Smooth muscle cell (in vitro differentiated cells): ENCODE measurements at regions not wholly inside any gene's neighbourhood (a gene's known extent, or its start where the extent isn't known, plus 50 kb on each side); places are given as distances from the start of the nearest gene placed in this dataset.

Experiments used
- DNase-seq: peaks from one replicate; lab custom pipeline; 2025; ENCODE audit not compliant: unreplicated experiment; lab: John Stamatoyannopoulos, UW
- H2AFZ ChIP-seq: fragments of 200-600 bp; sonication (generic); 2 replicates; pipeline ENCODE4 v1.6.0; 2016; ENCODE audit warnings: antibody characterized with exemption, low read depth, mild to moderate bottlenecking
- H3F3A ChIP-seq: fragments of 200-600 bp; sonication (generic); 2 replicates; pipeline ENCODE4 v1.6.0; 2017; ENCODE audit warnings: antibody characterized with exemption, low read depth
- H3K27ac ChIP-seq: fragments of 200-600 bp; sonication (generic); 2 replicates; pipeline ENCODE4 v1.5.1; 2016; ENCODE audit warnings: low read depth, mild to moderate bottlenecking
- H3K27me3 ChIP-seq: fragments of 200-600 bp; sonication (generic); 2 replicates; pipeline ENCODE4 v1.6.1; 2016; ENCODE audit warnings: low read depth, mild to moderate bottlenecking
- H3K36me3 ChIP-seq: fragments of 200-600 bp; sonication (generic); 2 replicates; pipeline ENCODE4 v1.5.1; 2016; ENCODE audit warnings: low read depth
- H3K4me1 ChIP-seq: fragments of 200-600 bp; sonication (generic); 2 replicates; pipeline ENCODE4 v1.5.1; 2016; ENCODE audit warnings: low read depth
- H3K4me2 ChIP-seq: fragments of 200-600 bp; sonication (generic); 2 replicates; pipeline ENCODE4 v1.6.0; 2016; ENCODE audit warnings: mild to moderate bottlenecking
- H3K4me3 ChIP-seq: fragments of 200-600 bp; sonication (generic); 2 replicates; pipeline ENCODE4 v1.5.1; 2016; ENCODE audit warnings: mild to moderate bottlenecking
- H3K79me2 ChIP-seq: fragments of 200-600 bp; sonication (generic); 2 replicates; pipeline ENCODE4 v1.6.0; 2016; ENCODE audit warnings: low read depth, mild to moderate bottlenecking
- H3K9ac ChIP-seq: fragments of 200-600 bp; sonication (generic); 2 replicates; pipeline ENCODE4 v1.6.0; 2016; ENCODE audit warnings: low read depth
- H3K9me3 ChIP-seq: fragments of 200-600 bp; sonication (generic); replicated peaks from 2 replicates; pipeline ENCODE4 v1.5.1; 2016; ENCODE audit warnings: low read depth
- H4K20me1 ChIP-seq: fragments of 200-600 bp; sonication (generic); 2 replicates; pipeline ENCODE4 v1.6.0; 2016; ENCODE audit warnings: low read depth
- WGBS: methylation state at CpG from one replicate; pipeline ENCODE4 v1.1.7; 2016; ENCODE audit warnings: low lambda C conversion rate; 5-methylcytosine and 5-hydroxymethylcytosine counted together
- TF ChIP-seq, protein P1 (sequence below): fragments of 200-600 bp; sonication (generic); IDR thresholded peaks from 2 replicates; pipeline ENCODE4 v1.5.1; 2017; ENCODE audit warnings: borderline replicate concordance, mild to moderate bottlenecking, antibody characterized with exemption; ENCODE audit not compliant: insufficient read depth, poor library complexity, severe bottlenecking

- TF ChIP-seq, protein P1, sequence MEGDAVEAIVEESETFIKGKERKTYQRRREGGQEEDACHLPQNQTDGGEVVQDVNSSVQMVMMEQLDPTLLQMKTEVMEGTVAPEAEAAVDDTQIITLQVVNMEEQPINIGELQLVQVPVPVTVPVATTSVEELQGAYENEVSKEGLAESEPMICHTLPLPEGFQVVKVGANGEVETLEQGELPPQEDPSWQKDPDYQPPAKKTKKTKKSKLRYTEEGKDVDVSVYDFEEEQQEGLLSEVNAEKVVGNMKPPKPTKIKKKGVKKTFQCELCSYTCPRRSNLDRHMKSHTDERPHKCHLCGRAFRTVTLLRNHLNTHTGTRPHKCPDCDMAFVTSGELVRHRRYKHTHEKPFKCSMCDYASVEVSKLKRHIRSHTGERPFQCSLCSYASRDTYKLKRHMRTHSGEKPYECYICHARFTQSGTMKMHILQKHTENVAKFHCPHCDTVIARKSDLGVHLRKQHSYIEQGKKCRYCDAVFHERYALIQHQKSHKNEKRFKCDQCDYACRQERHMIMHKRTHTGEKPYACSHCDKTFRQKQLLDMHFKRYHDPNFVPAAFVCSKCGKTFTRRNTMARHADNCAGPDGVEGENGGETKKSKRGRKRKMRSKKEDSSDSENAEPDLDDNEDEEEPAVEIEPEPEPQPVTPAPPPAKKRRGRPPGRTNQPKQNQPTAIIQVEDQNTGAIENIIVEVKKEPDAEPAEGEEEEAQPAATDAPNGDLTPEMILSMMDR = no peak
- no peak overlapping the region for H3K4me2 ChIP-seq
Observed at GRCh38 chr3:80676866-80677265, 909.1 kb upstream of the ROBO1 start.

DNA sequence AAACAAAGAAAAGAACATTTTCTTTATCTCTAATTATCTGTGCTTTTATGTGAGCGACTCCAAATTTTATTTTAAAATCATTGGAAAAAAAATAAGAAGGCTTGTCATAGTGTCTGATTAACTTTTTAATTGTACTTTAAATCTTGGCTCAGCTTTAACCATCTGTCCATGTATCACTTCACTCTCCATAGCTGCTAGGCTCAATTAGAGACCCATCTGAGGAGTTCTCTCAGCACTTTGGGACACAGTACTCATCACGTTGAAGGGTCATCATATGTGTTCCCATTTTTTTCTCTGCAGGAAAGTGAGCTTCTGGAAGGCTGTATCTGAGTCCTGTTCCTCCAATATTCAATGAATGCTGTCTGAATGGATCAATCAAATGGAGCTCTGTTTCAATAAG lies 908.5 kb upstream of the ROBO1 start:
- Histone ChIP-seq H3K9ac (no peak overlapping the region), H3F3A (no peaks in the 10 kb centered on the region), H3K9me3 (no peaks in the 10 kb centered on the region), H3K4me3 (no peak overlapping the region), H3K4me1 (no peaks in the 10 kb centered on the region), H3K27me3 (no peaks in the 10 kb centered on the region), H3K79me2 (no peaks in the 10 kb centered on the region), H2AFZ (no peak overlapping the region), H4K20me1 (no peaks in the 10 kb centered on the region), H3K4me2 (no peak overlapping the region), H3K36me3 (no peaks in the 10 kb centered on the region), H3K27ac (no peak overlapping the region)
- TF ChIP-seq, protein P1 = no peak
- no peak for DNase-seq
- WGBS = 76% methylated on average over 2 of the region's 2 CpGs

More at GRCh38 chr3:80676866-80677265, 909.1 kb upstream of the ROBO1 start:
- no peaks in the 10 kb centered on the region for H3K79me2 ChIP-seq
- H3K27me3 ChIP-seq = no peaks in the 10 kb centered on the region
- no peaks in the 10 kb centered on the region for H3K9me3 ChIP-seq
- H4K20me1 ChIP-seq = no peaks in the 10 kb centered on the region
- H3K9ac ChIP-seq = no peak overlapping the region
- no peaks in the 10 kb centered on the region for H3F3A ChIP-seq
- H3K4me3 ChIP-seq = no peak overlapping the region
- H3K36me3 ChIP-seq = no peaks in the 10 kb centered on the region
- H2AFZ ChIP-seq = no peak overlapping the region
- H3K27ac ChIP-seq = no peak overlapping the region
- DNase-seq = no peak
- H3K4me1 ChIP-seq = no peaks in the 10 kb centered on the region

GRCh38 chr3:80675790-80676189 lies 908.0 kb upstream of the ROBO1 start:
- WGBS = 77% methylated on average over 4 of the region's 4 CpGs

More at GRCh38 chr3:80675790-80676189, 908.0 kb upstream of the ROBO1 start:
- no peak overlapping the region for H3K27ac ChIP-seq
- no peaks in the 10 kb centered on the region for H3K79me2 ChIP-seq
- no peaks in the 10 kb centered on the region for H3K36me3 ChIP-seq
- no peaks in the 10 kb centered on the region for H4K20me1 ChIP-seq
- H3K27me3 ChIP-seq = no peaks in the 10 kb centered on the region
- DNase-seq = no peak
- H2AFZ ChIP-seq = no peak overlapping the region
- no peak overlapping the region for H3K9ac ChIP-seq
- no peaks in the 10 kb centered on the region for H3K9me3 ChIP-seq
- H3K4me1 ChIP-seq = no peaks in the 10 kb centered on the region
- no peaks in the 10 kb centered on the region for H3F3A ChIP-seq
- H3K4me3 ChIP-seq = no peak overlapping the region
- TF ChIP-seq, protein P1 = no peak
- no peak overlapping the region for H3K4me2 ChIP-seq
